ENCODE measurements at regions not wholly inside any gene's neighbourhood (a gene's known extent, or its start where the extent isn't known, plus 50 kb on each side); places are given as distances from the start of the nearest gene placed in this dataset.
"Not testable (repeated sequence)": the region's sequence is repeated elsewhere in the genome, so short reads cannot be mapped to it uniquely, and the experiment has no call there.

DNA sequence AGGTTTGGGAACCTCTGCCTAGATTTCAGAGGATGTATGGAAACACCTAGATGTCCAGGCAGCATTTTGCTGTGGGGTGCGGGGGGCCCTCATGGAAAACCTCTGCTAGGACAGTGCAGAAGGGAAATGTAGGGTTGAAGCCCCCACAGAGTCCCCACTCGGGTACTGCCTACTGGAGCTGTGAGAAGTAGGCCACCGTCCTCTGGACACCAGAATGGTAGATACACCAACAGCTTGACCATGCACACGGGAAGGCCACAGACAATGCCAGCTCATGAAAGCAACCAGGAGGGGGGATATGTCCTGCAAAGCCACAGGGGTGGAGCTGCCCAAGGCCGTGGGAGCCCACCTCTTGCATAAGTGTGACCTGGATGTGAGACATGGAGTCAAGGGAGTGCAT, 1336.5 kb downstream of the SPATA31A7 start:
- H3K4me3 ChIP-seq (ENCODE audit: low read length); H3K4me1 ChIP-seq (ENCODE audit: insufficient read depth, low read length); CTCF ChIA-PET; H3K4me3 Mint-ChIP-seq; H3K36me3 ChIP-seq (ENCODE audit: insufficient read depth, low read length); H3K36me3 Mint-ChIP-seq; H3K9me3 Mint-ChIP-seq; H3K9me3 ChIP-seq (ENCODE audit: low read length); H3K27ac Mint-ChIP-seq; POLR2A ChIA-PET; H3K4me1 Mint-ChIP-seq; H3K27ac ChIP-seq (ENCODE audit: low read depth, low read length); H3K27me3 Mint-ChIP-seq; H3K27me3 ChIP-seq (ENCODE audit: insufficient read depth, low read length, poor library complexity, severe bottlenecking): not testable (repeated sequence)
- peak in 1 of 5 donors; percentile 19 for DNase-seq

DNA sequence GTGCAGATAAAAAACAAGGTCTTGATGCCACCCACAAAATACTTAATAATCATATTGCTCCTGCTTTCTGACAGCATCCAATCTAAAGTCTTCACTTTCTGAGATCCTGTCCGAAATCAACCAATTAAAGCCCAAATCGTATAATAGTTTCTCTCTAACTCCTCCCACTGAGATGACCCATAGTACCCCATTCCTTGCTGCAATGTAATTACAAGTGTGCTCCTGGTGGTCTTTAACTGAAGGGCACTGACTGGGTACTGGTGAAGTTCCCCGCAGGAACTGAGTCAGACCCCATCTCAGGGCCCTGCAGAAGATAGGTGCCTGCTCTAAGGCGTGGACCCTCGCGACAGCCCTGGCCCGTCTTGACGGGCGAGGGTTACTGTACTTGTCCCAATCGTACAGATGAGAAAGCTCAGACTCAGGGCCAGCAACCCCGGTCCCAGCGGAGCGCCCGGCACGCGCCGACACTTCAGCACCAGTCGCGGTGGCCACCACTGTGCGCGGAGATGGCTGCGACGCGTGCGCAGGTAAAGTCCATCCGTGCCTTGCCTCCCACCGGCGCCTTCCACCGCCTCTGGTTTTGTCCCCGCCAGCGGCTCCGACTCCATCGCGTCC, 1342.4 kb downstream of the SPATA31A7 start:
- H3K36me3 Mint-ChIP-seq; H3K27ac ChIP-seq (ENCODE audit: low read depth, low read length); H3K9me3 ChIP-seq (ENCODE audit: low read length); H3K4me1 ChIP-seq (ENCODE audit: insufficient read depth, low read length); H3K4me3 ChIP-seq (ENCODE audit: low read length); H3K4me1 Mint-ChIP-seq; POLR2A ChIA-PET; CTCF ChIA-PET; H3K27me3 ChIP-seq (ENCODE audit: insufficient read depth, low read length, poor library complexity, severe bottlenecking); H3K27me3 Mint-ChIP-seq; H3K36me3 ChIP-seq (ENCODE audit: insufficient read depth, low read length); H3K9me3 Mint-ChIP-seq: not testable (repeated sequence)
- H3K4me3 Mint-ChIP-seq, result peak overlapping the region in 5 of 7 donors; percentile 82 to 95 (median 89)
- peak overlapping the region in 1 of 8 donors; percentile 74 for H3K27ac Mint-ChIP-seq
- DNase-seq, result peak in 3 of 5 donors; percentile 14 to 35 (median 33)

DNA sequence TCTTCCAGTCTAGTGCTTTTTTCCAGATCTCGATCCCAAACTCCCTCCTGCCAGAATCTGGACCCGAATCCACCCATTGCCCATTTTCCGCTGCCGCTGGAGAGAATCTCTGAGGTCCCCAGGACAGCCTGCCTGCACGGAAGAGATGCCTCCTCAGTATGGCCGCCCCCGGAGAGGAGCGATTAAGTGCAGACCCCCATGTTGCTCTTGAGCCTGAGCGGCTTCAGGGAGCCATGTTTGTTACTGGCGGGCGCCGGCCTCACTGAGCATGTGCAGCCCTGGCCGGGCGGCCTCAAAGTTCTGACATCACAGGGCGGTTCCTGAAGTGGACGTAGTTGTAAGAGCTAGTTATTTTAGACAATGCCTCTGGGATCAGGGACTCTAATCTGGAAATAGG, 1342.9 kb downstream of the SPATA31A7 start:
- CTCF ChIA-PET; H3K9me3 ChIP-seq (ENCODE audit: low read length); H3K36me3 Mint-ChIP-seq; H3K4me1 ChIP-seq (ENCODE audit: insufficient read depth, low read length); H3K36me3 ChIP-seq (ENCODE audit: insufficient read depth, low read length); H3K9me3 Mint-ChIP-seq; H3K4me1 Mint-ChIP-seq; H3K27me3 Mint-ChIP-seq; H3K4me3 ChIP-seq (ENCODE audit: low read length); POLR2A ChIA-PET; H3K27ac ChIP-seq (ENCODE audit: low read depth, low read length); H3K27me3 ChIP-seq (ENCODE audit: insufficient read depth, low read length, poor library complexity, severe bottlenecking): not testable (repeated sequence)
- Mint-ChIP-seq H3K27ac (peak overlapping the region in 3 of 8 donors; percentile 36 to 81 (median 74)), H3K4me3 (peak overlapping the region in 5 of 7 donors; percentile 82 to 95 (median 89))
- DNase-seq, result peak in 4 of 5 donors; percentile 46 to 70 (median 55)

- H3K4me3 Mint-ChIP-seq; H3K27ac Mint-ChIP-seq; H3K36me3 Mint-ChIP-seq; H3K27me3 ChIP-seq (ENCODE audit: insufficient read depth, low read length, poor library complexity, severe bottlenecking); CTCF ChIA-PET; H3K9me3 Mint-ChIP-seq; H3K27ac ChIP-seq (ENCODE audit: low read depth, low read length); H3K36me3 ChIP-seq (ENCODE audit: insufficient read depth, low read length); H3K4me3 ChIP-seq (ENCODE audit: low read length); H3K27me3 Mint-ChIP-seq; H3K4me1 Mint-ChIP-seq; H3K4me1 ChIP-seq (ENCODE audit: insufficient read depth, low read length); POLR2A ChIA-PET; H3K9me3 ChIP-seq (ENCODE audit: low read length): not testable (repeated sequence)
- DNase-seq, result peak in 1 of 5 donors; percentile 15
Observed at GRCh38 chr9:62550539-62550938, 1360.7 kb downstream of the SPATA31A7 start.

- H3K9me3 ChIP-seq (ENCODE audit: low read length); DNase-seq; H3K4me1 ChIP-seq (ENCODE audit: insufficient read depth, low read length); H3K36me3 ChIP-seq (ENCODE audit: insufficient read depth, low read length); H3K27ac Mint-ChIP-seq; H3K9me3 Mint-ChIP-seq; H3K27ac ChIP-seq (ENCODE audit: low read depth, low read length); H3K27me3 Mint-ChIP-seq; H3K4me3 Mint-ChIP-seq; H3K27me3 ChIP-seq (ENCODE audit: insufficient read depth, low read length, poor library complexity, severe bottlenecking); H3K36me3 Mint-ChIP-seq; POLR2A ChIA-PET; H3K4me3 ChIP-seq (ENCODE audit: low read length); CTCF ChIA-PET; H3K4me1 Mint-ChIP-seq: not testable (repeated sequence)
Observed at GRCh38 chr9:62560603-62561002, 1370.8 kb downstream of the SPATA31A7 start.

DNA sequence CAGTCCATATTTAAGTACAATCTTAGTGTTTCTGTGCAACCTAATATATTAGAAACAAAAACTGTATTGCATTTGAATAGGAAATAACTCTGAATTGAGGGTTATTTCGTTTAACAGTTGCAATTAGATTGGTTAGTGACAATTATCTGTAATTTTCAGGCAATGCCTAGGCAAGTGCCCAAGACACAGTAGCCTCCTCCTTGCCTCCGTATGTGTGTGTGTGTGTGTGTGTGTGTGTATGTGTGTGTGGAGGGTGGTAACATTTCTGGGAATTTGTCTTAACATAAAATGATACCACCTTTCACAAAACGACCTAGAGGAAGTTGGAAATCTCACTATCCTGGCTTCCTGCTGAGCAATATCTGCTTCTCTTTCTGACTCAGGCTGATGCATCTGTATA, 1375.3 kb downstream of the SPATA31A7 start:
- not testable (repeated sequence) for H3K27me3 Mint-ChIP-seq

GRCh38 chr9:62566430-62566829, 1376.6 kb downstream of the SPATA31A7 start:
- POLR2A ChIA-PET, result not testable (repeated sequence)

More for the DNA sequence above, 1375.3 kb downstream of the SPATA31A7 start:
- H3K9me3 Mint-ChIP-seq; DNase-seq; H3K27ac Mint-ChIP-seq; H3K36me3 ChIP-seq (ENCODE audit: insufficient read depth, low read length); H3K9me3 ChIP-seq (ENCODE audit: low read length); H3K4me3 Mint-ChIP-seq; H3K27ac ChIP-seq (ENCODE audit: low read depth, low read length); H3K27me3 ChIP-seq (ENCODE audit: insufficient read depth, low read length, poor library complexity, severe bottlenecking); CTCF ChIA-PET; H3K4me3 ChIP-seq (ENCODE audit: low read length); POLR2A ChIA-PET; H3K4me1 Mint-ChIP-seq; H3K36me3 Mint-ChIP-seq; H3K4me1 ChIP-seq (ENCODE audit: insufficient read depth, low read length): not testable (repeated sequence)

GRCh38 chr9:62597128-62597527, 1407.3 kb downstream of the SPATA31A7 start:
- H3K4me1 Mint-ChIP-seq; DNase-seq; H3K4me3 Mint-ChIP-seq; POLR2A ChIA-PET; H3K27me3 Mint-ChIP-seq; H3K9me3 ChIP-seq (ENCODE audit: low read length); CTCF ChIA-PET; H3K36me3 ChIP-seq (ENCODE audit: insufficient read depth, low read length); H3K36me3 Mint-ChIP-seq; H3K9me3 Mint-ChIP-seq; H3K27me3 ChIP-seq (ENCODE audit: insufficient read depth, low read length, poor library complexity, severe bottlenecking); H3K27ac Mint-ChIP-seq; H3K4me3 ChIP-seq (ENCODE audit: low read length); H3K4me1 ChIP-seq (ENCODE audit: insufficient read depth, low read length); H3K27ac ChIP-seq (ENCODE audit: low read depth, low read length): not testable (repeated sequence)

More at GRCh38 chr9:62566430-62566829, 1376.6 kb downstream of the SPATA31A7 start:
- H3K4me3 Mint-ChIP-seq; H3K4me1 ChIP-seq (ENCODE audit: insufficient read depth, low read length); H3K27me3 ChIP-seq (ENCODE audit: insufficient read depth, low read length, poor library complexity, severe bottlenecking); H3K27ac Mint-ChIP-seq; H3K27me3 Mint-ChIP-seq; H3K9me3 ChIP-seq (ENCODE audit: low read length); H3K36me3 Mint-ChIP-seq; DNase-seq; H3K9me3 Mint-ChIP-seq; H3K27ac ChIP-seq (ENCODE audit: low read depth, low read length); H3K4me1 Mint-ChIP-seq; H3K36me3 ChIP-seq (ENCODE audit: insufficient read depth, low read length); CTCF ChIA-PET; H3K4me3 ChIP-seq (ENCODE audit: low read length): not testable (repeated sequence)

Data from CD8-positive, alpha-beta memory T cell (primary cell).